Astrocyte (in vitro differentiated cells and primary cell): ENCODE measurements at regions not wholly inside any gene's neighbourhood (a gene's known extent, or its start where the extent isn't known, plus 50 kb on each side); places are given as distances from the start of the nearest gene placed in this dataset.

ENCODE experiments used
- CTCF ChIP-seq: IDR thresholded peaks from 2 replicates; pipeline ENCODE4 v1.5.1; 2011; ENCODE audit warnings: low read depth, mild to moderate bottlenecking, inconsistent platforms, low read length, moderate library complexity; ENCODE audit not compliant: insufficient read depth
- EZH2 ChIP-seq: IDR thresholded peaks from 2 replicates; pipeline ENCODE4 v1.6.1; 2012; ENCODE audit warnings: mild to moderate bottlenecking, low read length, inconsistent platforms; ENCODE audit not compliant: insufficient read depth

DNA sequence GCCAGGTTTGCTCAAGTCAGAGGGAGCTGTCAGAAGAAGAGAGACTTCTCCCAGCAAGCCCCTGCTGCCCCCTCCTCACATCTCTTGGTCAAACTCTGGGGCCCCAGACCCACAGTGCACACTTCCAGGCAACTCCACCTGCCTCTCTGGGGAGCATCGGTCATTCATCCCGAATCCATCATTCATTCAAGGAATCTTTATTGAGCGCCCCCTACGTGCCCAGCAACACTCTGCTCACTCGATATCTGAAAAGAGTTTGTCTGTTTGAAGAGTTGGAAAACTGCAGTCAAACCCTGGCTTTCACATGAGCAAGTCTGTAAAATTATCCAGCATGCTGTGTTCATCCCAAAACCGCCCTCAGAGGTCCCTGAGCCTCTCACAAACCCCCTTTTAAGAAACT, 66.2 kb downstream of the PRR18 start:
- no peak for TF ChIP-seq CTCF
- no peak for TF ChIP-seq EZH2
